Ramos (cell line): ENCODE measurements at regions not wholly inside any gene's neighbourhood (a gene's known extent, or its start where the extent isn't known, plus 50 kb on each side); places are given as distances from the start of the nearest gene placed in this dataset.
"Not testable (repeated sequence)": the region's sequence is repeated elsewhere in the genome, so short reads cannot be mapped to it uniquely, and the experiment has no call there.

ENCODE experiments used
- in situ Hi-C: fragments of 300-500 bp; cut with MboI; formaldehyde crosslinking; loops from one replicate; pipeline ENCODE4 v1.14.3; 2022; ENCODE audit warnings: low sequenced_read_pairs; ENCODE audit not compliant: unreplicated experiment

DNA sequence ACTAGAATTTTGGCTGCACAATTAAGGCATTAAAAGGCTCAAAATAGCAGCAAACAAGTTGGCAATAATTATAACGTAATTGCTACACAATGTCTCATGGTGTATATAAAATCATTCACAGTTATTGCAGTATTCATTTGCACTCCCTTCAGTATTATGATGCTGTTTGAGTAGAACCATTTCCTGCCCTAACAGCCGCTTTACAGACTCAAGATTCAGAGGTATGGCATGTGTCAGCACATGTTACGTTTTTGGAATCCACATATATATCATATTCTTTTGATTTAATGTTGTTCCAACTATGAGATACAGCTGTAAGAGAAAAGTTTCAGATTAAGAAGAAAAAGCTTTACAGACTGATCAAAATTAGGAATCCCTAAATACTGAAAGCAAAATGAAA, 56.3 kb upstream of the NCKAP5 start:
- in situ Hi-C loops, result no loop called here

DNA sequence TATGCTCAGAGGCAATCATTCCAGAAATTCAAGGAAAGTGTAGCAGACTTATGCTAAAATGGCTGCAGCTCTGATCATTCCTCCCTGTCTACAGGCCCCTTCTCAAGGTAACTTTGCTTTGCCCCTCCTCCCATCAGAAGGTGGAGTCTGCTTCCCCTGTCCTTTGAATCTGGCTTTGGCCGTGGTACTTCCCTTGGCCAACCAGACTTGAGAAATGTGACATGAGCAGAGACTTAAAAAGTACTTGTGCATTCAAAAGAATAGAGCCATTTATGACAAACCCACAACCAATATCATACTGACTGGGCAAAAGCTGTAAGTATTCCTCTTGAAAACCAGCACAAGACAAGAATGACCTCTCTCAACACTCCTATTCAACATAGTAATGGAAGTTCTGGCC, 59.5 kb upstream of the NCKAP5 start:
- in situ Hi-C loops, result no loop called here

DNA sequence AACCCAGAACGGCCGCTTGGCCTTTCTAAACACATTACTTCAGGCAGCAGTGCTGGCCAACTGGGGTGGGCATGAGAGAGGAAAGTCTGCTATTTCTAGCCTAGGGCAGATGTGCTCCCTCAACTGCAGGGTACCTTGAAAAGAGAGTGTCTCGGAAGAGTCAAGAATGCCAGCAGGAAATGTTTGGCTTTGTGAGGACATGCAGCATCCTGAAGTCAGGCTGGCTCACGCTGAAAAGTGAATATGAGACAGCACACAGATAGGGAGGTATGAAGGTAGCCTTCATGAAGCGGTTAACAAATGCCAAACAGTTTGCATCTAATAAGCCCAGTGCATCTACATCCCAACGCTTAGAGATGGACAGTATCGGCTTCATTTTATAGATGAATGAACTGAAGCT, 65.0 kb upstream of the NCKAP5 start:
- in situ Hi-C loops, result no loop called here

DNA sequence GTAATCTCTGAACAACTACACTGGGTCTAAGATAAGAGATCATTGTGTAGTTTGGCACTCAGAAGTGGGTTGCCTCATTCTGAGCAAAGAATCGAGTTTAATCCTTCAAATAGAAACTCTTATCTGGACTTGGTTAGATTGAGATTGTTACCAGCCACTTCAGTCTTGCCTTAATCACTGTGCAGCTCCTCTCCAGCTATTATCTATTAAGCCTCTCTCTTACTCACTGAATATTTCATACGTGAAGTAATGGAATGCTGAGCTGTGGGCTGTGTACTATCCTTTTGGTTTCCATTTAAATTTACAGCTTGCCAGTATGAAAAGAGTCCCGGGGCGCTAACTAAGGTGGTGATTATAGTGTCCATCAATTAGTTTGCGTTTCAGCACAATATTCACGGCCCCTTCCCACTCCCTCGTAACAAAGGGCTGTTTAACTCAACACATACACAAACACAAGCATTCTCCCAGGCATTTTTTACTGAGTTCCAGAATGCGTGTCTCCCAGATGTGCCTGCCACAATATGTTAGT, 65.7 kb upstream of the NCKAP5 start:
- in situ Hi-C loops, result no loop called here

DNA sequence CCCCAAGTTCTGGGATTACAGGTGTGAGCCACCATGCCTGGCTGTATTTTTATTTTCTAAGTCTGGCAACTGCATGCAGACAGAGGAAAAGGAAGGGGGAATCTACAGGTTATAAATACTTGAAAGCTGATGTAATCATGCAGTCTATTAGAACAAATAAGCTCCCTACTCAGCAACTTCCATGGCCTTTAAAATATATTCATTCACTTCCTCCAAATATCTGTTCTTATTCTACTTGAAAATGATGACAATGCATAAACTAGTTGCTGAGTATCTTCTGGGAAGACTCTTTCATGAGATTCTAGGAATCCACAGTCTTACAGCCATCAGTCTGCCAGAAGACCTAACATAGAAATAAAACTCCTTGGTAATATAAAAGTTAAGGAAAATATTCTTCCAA, 66.9 kb upstream of the NCKAP5 start:
- in situ Hi-C loops, result no loop called here

DNA sequence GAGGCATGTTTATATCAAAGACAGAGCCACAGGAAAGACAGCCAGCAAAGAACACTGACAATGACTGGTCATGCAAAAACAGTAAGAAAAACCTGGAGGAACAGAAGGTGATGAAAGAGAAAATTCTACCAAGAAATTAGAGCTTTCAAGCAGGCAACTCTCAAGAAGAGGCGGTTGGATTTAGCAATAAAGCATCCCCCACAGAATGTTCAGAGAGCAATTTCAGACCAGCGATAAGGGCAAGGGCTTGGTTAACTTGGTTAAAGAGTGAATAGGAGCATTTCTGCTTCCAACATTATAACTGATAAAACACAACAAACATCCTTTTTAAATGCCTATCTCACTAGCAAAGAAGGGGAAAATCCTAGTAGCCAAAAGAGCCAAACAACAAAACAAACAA, 68.0 kb upstream of the NCKAP5 start:
- in situ Hi-C loops, result no loop called here

DNA sequence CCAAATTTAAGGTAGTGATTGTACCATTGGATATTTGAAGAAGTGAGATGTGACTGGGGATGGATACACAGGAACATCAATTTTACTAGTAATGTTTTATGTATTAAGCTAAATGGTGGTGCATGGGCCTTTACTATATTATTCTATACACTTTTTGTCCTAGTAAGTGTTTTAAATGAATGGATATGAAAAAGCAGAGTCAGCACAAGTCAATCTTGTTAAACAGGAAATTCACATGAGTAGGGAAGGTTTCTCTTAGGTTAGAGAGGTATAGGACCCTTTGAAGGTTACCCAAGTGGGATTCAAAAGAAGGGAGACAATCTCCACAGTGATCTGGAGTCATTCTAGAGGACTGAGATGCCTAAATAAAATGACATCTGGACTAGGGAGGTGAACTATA, 71.8 kb upstream of the NCKAP5 start:
- in situ Hi-C loops, result no loop called here

DNA sequence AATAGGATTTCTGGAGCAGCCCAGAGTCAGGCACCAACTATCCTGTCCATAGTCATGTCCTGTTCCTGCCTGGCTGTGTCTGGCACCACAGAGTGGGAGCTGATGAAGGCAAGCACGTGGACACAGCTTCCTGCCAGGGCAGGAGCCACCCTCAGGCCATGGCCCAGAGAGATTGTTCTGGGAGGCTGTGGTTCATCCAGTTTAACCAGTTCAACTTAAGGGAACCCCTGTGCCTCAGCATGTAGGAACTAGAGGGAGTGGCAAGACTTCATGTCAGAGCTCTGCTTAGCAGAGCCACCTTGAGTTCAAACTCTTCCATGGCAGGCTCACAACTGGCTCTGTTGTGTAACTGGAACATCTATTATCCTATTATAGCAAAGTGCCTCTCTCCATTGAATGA, 73.2 kb upstream of the NCKAP5 start:
- in situ Hi-C loops, result no loop called here

DNA sequence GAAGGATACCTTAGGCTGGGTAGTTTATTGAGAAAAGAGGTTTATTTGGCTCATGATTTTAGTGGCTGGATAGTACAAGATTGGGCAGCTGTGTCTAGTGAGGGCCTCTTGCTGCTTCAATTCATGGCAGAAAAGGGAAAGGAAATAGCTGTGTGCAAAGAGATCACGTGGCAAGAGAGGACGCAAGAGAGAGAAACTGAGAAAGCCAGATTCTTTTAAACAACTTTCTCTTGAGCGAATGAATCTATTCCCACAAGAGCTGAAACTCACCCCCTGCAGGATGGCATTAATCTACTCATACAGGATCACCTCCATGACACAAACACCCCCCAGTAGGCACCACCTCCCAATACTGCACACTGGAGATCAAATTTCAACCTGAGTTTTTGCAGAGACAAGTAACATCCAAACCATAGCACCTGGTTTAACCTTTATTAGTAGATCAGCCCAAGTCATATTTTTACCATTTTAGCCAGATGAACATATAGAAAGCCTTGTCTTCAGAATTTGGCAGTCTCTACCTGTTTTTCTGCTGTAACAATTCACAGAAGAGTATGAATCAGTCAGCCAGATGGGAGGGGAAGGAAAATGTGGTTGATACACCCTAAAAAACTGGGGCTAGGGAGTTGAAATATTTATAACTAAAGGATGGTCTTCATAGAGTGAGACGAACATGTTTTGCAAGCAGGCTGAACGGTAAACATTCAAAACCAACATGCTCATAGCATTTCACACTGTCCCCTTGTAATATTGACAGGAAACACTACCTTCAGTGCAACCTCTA, 73.9 kb upstream of the NCKAP5 start:
- in situ Hi-C loops, result no loop called here

DNA sequence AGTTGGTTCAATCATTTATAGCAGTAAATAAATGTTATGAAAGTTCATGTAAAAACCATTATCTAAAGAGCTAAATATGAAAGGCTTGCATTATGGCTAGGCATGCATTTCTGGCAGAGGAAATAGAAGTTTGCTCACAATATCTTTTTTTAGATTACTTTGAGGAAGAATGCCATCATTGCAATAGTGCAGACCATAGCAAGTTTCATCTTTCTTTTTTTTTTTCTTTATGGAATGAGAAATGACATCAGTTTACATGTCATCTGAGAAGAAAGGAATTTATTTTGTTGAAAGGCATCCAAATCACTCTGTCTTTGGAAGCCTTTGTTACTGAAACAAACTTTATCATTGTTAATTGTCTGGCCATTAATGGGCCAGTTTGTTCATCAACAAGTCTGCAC, 74.5 kb upstream of the NCKAP5 start:
- in situ Hi-C loops, result no loop called here

DNA sequence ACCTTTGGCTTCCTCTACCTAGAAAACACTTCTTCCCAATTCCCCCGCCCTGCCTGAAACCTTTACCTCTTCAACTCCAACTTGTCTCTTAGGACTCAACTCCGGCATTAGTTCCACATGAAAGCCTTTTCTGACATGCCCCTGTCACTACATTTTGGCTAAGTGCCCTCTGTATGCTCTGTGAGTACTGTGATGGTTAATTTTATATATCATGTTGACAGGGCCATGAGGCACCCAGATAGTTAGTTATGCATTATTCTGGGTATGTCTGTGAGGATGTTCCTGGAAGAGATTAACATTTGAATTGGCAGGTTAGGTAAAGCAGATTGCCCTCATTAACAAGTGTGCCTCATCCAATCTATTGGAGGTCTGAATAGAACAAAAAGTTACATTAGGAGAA, 75.6 kb upstream of the NCKAP5 start:
- in situ Hi-C loops, result no loop called here

DNA sequence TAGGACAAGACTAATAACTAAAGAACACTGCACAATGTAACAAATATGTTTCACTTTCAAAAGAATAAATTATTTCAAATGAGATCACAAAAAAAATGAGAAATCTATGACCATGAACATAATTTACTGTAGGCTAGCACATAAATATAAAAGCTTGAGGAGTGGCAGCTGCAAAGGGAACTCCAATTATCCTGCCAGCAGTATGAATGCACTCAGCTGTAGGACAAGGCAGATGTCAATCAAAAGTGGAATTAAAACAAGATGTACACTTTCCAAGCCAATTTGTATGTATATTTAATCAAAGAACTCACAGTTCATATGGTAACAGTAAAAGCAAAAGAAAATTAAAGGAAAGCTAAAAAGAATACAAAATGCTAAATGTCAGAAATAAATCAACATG, 76.6 kb upstream of the NCKAP5 start:
- in situ Hi-C loops, result no loop called here

DNA sequence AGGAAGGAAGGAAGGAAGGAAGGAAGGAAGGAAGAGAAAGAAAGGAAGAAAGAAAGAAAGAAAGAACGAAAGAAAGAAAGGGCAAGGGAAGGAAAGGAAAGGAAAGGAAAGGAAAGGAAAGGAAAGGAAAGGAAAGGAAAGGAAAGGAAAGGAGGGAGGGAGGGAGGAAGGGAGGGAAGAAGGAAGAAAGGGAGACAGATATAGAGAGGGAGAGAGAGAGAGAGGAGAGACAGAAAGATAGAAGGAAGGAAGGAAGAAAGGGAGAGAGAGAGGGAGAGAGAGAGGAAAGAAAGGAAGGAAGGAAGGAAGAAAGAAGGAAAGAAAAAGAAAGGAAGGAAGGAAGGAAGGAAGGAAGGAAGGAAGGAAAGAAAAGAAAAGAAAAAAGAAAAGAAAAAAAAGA, 79.1 kb upstream of the NCKAP5 start:
- in situ Hi-C loops, result not testable (repeated sequence)

DNA sequence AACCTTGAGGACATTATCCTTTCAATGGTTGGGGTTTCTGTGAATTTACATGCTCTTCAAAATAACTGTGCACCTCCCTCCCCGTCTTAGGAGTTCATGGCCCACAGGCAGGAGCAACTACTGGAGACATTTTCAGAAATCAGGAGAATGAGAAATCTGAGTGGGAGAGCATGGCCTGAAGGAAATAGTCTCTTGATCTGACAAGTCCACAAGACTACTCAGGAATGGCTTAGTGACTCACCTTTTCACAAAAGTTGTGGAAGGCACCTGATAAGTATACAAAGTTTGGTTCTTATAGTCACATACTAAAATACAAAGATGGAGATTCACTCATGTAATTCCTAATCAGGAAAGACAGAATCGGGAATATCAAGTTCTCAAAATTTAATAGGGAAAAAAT, 83.6 kb upstream of the NCKAP5 start:
- in situ Hi-C loops, result no loop called here

DNA sequence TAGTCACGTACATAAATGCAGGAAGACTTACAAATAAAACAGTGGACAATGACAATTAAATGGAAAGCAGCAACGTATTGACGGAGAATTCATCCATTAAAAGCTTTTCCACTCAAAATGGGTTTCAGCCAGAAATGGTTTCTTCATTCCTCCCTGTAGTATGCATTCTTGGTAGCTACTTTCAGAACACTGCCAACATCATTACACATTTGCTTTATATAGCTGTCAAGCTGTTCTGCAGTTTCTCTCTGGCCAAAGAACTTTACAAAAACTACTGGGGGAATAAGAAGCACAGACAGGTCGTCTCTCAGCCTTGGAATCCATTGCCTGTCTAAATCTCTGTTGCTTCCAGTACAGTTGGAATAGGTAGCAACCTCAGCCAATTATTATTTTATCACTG, 84.1 kb upstream of the NCKAP5 start:
- in situ Hi-C loops, result no loop called here

DNA sequence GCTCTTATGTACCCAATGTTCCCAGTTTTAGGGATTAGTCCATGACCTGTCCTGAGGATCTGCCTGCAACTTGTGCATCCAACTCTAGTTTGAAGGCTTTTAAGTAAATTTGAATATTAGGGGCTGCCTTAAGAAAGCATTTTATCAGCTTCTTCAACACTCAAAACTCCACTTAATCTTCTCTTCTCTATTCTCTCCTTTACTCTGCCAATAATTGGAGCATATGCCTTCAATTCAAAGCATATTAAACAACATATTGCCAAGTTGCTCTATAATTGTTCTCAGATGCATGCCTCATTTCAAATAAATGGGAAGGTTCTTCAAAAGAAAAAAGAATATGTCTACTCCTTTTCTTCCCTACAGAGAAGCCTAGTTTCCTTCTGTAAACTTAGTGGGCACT, 84.8 kb upstream of the NCKAP5 start:
- in situ Hi-C loops, result no loop called here

DNA sequence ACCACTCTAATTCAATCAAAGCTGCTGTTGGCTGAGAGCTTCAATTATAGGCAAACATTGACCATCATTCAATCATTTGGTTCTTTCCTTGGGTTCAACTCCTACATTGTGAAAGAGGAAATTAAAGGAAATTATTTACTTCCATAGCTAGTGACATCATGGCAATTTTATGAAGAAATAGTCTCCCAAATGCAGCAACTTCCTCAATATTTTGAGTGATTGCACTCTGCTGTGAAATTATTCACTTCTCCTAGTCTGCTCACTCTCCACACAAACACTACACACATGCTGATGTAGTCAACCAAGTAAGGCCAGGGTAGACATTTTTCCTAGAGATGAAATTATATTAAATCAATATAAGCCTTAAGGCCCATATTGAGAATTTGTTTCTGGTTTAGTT, 86.7 kb upstream of the NCKAP5 start:
- in situ Hi-C loops, result no loop called here

DNA sequence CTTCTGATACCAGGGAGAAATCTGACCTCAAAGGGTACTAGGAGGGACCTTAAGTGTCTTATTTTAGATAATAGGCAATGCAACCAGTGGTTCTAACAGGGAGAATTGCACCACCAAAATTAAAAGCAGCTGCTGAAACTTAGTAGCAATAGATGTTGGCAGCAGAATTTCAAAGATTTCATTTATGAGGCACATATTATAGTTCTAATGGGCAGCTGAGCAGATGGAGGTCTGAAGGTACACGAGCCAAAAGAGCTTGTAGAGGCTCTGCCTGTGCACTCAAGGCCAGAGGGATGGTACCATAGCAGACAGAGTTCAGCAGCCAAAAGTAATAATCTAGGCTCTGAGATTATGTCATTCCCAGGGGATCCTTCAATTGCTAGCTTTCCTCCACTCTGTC, 87.3 kb upstream of the NCKAP5 start:
- in situ Hi-C loops, result no loop called here

DNA sequence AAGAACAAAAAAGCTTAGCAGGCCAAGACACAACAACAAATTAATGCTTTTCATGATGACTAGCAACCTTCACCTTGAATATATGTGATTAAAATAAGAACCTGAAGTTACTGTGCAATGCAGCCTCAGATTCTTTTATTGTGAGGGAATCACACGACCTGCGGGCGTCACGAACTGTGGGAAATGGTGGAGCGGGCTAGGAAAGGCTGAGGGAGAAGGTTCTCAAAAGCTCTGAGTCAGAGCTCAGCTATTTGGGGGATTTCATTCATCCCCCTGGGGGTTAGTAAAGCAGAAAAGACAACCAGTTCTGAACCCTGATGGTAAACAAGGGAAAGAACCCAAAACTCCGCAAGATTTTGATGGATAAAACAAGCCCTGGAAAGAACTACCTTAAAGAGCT, 89.3 kb upstream of the NCKAP5 start:
- in situ Hi-C loops, result no loop called here

DNA sequence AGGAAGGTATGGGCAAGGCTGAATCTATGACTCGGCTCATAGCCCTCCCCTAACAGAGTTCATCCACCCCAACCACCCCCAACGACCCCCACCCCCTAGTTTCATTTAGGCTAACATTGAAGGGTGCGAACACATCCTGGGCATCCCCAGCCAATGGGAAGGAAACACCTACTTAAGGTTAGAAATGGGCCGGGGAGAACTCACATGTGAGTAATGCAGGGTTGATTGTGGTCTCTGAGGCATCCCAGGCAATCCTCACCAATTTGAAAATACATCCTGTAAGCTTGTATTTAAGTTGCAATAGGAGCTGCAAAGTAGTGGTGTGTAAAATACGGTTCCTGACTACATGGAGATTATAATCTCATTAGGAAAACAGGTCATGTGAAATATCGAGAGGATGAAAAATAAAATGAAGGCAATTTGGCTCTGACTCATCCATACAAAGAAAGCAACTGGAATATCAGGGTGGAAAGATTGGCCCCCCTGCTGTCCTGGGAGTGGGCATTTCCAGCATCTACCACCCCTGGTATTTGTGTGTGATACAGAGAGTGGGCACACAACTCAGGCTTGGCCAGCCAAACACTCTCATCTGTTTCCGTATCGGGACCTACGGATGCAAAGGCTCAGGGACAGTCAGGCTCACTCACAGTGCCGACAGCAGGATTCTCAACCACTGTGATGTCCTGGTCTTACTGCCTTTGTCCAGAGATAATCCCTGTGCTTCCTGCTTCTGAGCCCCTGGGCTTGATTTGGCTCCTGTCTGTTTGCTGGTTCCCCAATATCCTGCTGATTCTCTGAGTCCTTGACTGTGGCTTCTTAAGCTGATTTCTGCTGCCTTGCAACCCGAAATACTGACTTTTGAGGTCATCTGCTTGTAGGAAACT, 90.0 kb upstream of the NCKAP5 start:
- in situ Hi-C loops, result no loop called here

DNA sequence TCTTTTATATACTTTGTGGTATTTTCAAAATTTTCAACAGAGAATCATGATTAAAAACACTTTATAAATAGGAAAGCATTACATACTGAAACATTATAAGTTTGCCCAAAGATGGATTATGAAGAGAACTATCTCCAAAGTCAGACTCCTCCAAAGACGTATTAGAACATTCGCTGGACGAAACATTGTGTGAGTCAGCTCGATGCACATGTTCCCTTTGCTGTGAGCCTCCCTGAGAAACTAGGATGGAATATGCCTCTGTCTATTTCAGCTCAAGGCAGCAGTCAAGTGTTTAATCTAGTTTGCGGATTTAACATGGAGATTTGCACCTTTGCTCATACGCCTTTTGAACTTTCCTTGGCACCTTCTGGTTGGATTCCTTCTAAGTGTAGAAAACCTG, 92.2 kb upstream of the NCKAP5 start:
- in situ Hi-C loops, result no loop called here

DNA sequence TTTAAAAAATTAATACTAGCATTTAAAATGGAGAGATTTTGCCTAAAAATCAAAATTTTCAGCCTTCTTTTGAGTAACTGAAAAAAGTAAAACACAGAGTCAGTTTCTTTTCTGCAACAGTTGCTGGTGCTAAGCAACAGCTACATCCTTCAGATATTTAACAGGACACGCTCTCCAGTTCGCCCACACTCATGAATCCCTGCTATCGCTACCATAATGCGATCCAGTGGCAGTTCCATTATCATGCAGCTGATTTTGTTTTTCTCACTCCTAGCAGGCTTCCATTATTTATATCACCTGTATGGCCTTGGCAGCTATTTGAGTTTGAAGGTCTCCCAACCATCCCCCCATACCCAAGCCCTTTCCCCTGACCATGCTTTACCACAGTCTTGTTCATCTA, 93.1 kb upstream of the NCKAP5 start:
- in situ Hi-C loops, result no loop called here
